Aorta (tissue), 5 donors: ENCODE measurements at regions not wholly inside any gene's neighbourhood (a gene's known extent, or its start where the extent isn't known, plus 50 kb on each side); places are given as distances from the start of the nearest gene placed in this dataset.
"Not testable (repeated sequence)": the region's sequence is repeated elsewhere in the genome, so short reads cannot be mapped to it uniquely, and the experiment has no call there.

Experiments used
- ATAC-seq: fragments of 200-7000 bp; cut with Tn5 transposase; one replicate; pipeline ENCODE4 v1.9.1; 2022; ENCODE audit warnings: moderate library complexity; ENCODE audit not compliant: low FRiP score
- DNase-seq, 2 donors: peaks; one replicate each; pipeline ENCODE4 v3.0.0-alpha.2; 2020
- H3K27ac ChIP-seq, 2 donors: one replicate each; pipeline ENCODE4 v1.5.1; 2013; ENCODE audit warnings: low read length in 2 of 2, mild to moderate bottlenecking in 2 of 2, moderate library complexity in 2 of 2, control low read depth in 1 of 2, inconsistent platforms in 1 of 2, low read depth in 1 of 2
- H3K27me3 ChIP-seq, 2 donors: one replicate each; pipeline ENCODE4 v1.6.1; 2013; ENCODE audit warnings: control low read depth in 1 of 2, low read length in 1 of 2, mild to moderate bottlenecking in 1 of 2, moderate library complexity in 1 of 2; ENCODE audit not compliant: insufficient read depth in 2 of 2, control insufficient read depth in 1 of 2
- H3K36me3 ChIP-seq, 2 donors: one replicate each; pipeline ENCODE4 v1.6.1; 2013; ENCODE audit warnings: control low read depth in 1 of 2, low read length in 1 of 2, mild to moderate bottlenecking in 1 of 2; ENCODE audit not compliant: insufficient read depth in 2 of 2, control insufficient read depth in 1 of 2
- H3K4me1 ChIP-seq, 2 donors: one replicate each; pipeline ENCODE4 v1.6.1; 2013; ENCODE audit warnings: low read length in 2 of 2, control low read depth in 1 of 2, mild to moderate bottlenecking in 1 of 2, moderate library complexity in 1 of 2; ENCODE audit not compliant: insufficient read depth in 2 of 2, control insufficient read depth in 1 of 2
- H3K4me3 ChIP-seq, 2 donors: one replicate each; pipeline ENCODE4 v1.5.1; 2013; ENCODE audit warnings: low read length in 2 of 2, control low read depth in 1 of 2, mild to moderate bottlenecking in 1 of 2
- H3K9me3 ChIP-seq: one replicate; pipeline ENCODE4 v1.6.1; 2013; ENCODE audit warnings: mild to moderate bottlenecking, low read length; ENCODE audit not compliant: control insufficient read depth
- WGBS, 2 donors: extraction: QIAGEN DNeasy Blood & Tissue Kit; methylation state at CpG; one replicate each; pipeline ENCODE4 v1.1.7; 2013; 5-methylcytosine and 5-hydroxymethylcytosine counted together
- intact Hi-C, 2 donors: fragments of 100-400 bp; cut with DNase I; formaldehyde crosslinking; loops; one replicate each; pipeline versions ENCODE4 v1.14.2 to v1.15.0; 2022
- donor health status: healthy with polysubstance abuse.
- donor health status: Bipolar disorder and iron deficiency.
- donor health status: DM: no; HTN: no; CAD: no.
- donor health status: DM: no; HTN: no; CAD: no.
- donor health status: DM: yes; HTN: yes; CAD: no.

GRCh38 chr1:102531036-102531435 is 534.3 kb upstream of the OLFM3 start:
- Histone ChIP-seq H3K36me3 (no peaks in the 10 kb centered on the region), H3K9me3 (no peaks in the 10 kb centered on the region), H3K27ac (no peak overlapping the region), H3K27me3 (no peaks in the 10 kb centered on the region), H3K4me3 (no peak overlapping the region), H3K4me1 (no peaks in the 10 kb centered on the region)
- DNase-seq, result no peak
- WGBS, 2 donors, result 38 to 47% methylated on average over 4 of the region's 4 CpGs
- no peak for ATAC-seq
- intact Hi-C loops, result no loop called here

DNA sequence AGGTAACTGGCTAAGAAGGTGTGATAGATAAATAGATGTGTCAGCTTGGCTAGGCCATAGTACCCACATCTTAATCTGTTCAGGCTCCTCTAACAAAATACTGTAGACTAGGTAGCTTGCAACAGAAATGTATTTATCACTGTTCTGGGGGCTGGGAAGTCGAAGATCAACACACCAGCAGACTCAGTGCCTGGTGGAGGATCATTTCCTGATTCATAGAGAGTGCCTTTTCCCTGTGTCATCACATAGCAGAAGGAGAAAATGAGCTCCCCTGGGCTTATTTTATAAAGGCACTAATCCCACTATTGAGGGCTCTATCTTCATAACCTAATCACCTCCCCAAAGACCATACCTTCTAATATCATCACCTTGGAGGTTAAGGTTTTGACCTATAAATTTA is 532.7 kb upstream of the OLFM3 start:
- Histone ChIP-seq H3K4me3 (no peak overlapping the region), H3K27ac (no peak overlapping the region), H3K27me3 (no peaks in the 10 kb centered on the region), H3K9me3 (no peaks in the 10 kb centered on the region), H3K36me3 (no peaks in the 10 kb centered on the region), H3K4me1 (no peaks in the 10 kb centered on the region)
- intact Hi-C loops, result no loop called here
- no peak for ATAC-seq
- 59 to 77% methylated on average over 1 of the region's 1 CpG for WGBS, 2 donors
- DNase-seq, result no peak

GRCh38 chr1:102500758-102501157 is 504.0 kb upstream of the OLFM3 start:
- 15 to 35% methylated on average over 3 of the region's 3 CpGs for WGBS, 2 donors
- Histone ChIP-seq H3K27me3 (no peaks in the 10 kb centered on the region), H3K4me3 (no peak overlapping the region), H3K4me1 (no peaks in the 10 kb centered on the region), H3K36me3 (no peaks in the 10 kb centered on the region), H3K9me3 (no peaks in the 10 kb centered on the region), H3K27ac (no peak overlapping the region)
- DNase-seq (no peak), ATAC-seq (no peak)
- intact Hi-C loops, result no loop called here

- ATAC-seq (no peak), DNase-seq (no peak)
- peaks cover 2% of the 10 kb centered on the region for H3K9me3 ChIP-seq
- intact Hi-C loops, result no loop called here
- no peaks in the 10 kb centered on the region for H3K36me3 ChIP-seq
- 61 to 69% methylated on average over 2 of the region's 2 CpGs for WGBS, 2 donors
- H3K27me3 ChIP-seq, result no peaks in the 10 kb centered on the region
- no peak overlapping the region for H3K27ac ChIP-seq
- H3K4me3 ChIP-seq, result no peak overlapping the region
- no peaks in the 10 kb centered on the region for H3K4me1 ChIP-seq
These were observed 502.2 kb upstream of the OLFM3 start for GRCh38 chr1:102498929-102499328.

DNA sequence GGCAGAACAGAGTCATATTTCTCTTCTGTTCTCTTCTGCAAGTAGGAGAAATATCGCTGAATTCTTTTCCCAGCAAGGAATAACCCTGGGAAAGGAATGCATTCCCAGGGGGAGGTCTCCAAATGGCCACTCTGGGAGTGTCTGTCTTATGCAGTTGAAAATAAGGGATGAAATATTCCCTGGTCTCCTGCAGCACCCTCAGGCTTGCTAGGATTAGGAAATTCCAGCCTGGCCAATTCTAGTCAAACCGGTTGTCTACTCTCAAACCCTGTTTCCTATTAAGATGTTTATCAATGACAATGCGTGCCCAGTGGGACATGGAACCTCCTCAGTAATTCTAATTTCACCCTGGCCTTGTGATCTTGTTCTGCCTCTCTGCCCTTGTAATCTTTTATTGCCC is 501.1 kb upstream of the OLFM3 start:
- DNase-seq, H3K27ac ChIP-seq, H3K4me3 ChIP-seq, H3K9me3 ChIP-seq, H3K27me3 ChIP-seq, intact Hi-C loops, H3K36me3 ChIP-seq, H3K4me1 ChIP-seq, ATAC-seq: not testable (repeated sequence)
- 53 to 55% methylated on average over 3 of the region's 3 CpGs for WGBS, 2 donors

DNA sequence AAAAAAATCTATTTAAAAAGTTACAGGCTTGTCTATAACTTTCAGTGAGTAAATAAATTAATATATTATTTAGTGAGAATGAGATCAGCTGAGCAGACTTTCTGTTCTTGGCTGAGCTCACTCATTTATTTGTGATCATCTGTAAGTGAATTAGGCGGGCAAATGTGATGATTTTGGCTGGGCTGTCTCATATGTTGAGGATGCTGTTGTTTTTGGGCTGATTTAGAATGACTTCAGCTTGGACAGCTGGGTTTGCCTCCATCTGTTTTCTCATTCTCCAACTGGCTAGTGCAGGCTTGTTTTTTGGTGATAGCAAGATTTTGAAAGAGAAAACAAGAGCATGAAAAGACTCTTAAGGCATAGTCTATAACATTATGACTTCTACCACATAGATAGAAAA is 475.8 kb upstream of the OLFM3 start:
- no peak for ATAC-seq
- Histone ChIP-seq H3K27ac (no peak overlapping the region), H3K4me1 (no peaks in the 10 kb centered on the region), H3K36me3 (no peaks in the 10 kb centered on the region), H3K27me3 (no peaks in the 10 kb centered on the region), H3K9me3 (no peaks in the 10 kb centered on the region), H3K4me3 (no peak overlapping the region)
- 0 to 7% methylated on average over 1 of the region's 1 CpG for WGBS, 2 donors
- intact Hi-C loops, result no loop called here
- DNase-seq, result no peak

GRCh38 chr1:102470767-102471166 is 474.0 kb upstream of the OLFM3 start:
- no peaks in the 10 kb centered on the region for H3K36me3 ChIP-seq
- intact Hi-C loops, result no loop called here
- ATAC-seq (no peak), DNase-seq (no peak)
- no peak overlapping the region for H3K4me3 ChIP-seq
- no peaks in the 10 kb centered on the region for H3K27me3 ChIP-seq
- WGBS, 2 donors, result 48 to 56% methylated on average over 2 of the region's 2 CpGs
- no peak overlapping the region for H3K27ac ChIP-seq
- no peaks in the 10 kb centered on the region for H3K9me3 ChIP-seq
- no peaks in the 10 kb centered on the region for H3K4me1 ChIP-seq

GRCh38 chr1:102466487-102466886 is 469.8 kb upstream of the OLFM3 start:
- 96 to 97% methylated on average over 1 of the region's 1 CpG for WGBS, 2 donors
- no peak overlapping the region for H3K4me3 ChIP-seq
- no peaks in the 10 kb centered on the region for H3K27me3 ChIP-seq
- no peaks in the 10 kb centered on the region for H3K9me3 ChIP-seq
- intact Hi-C loops, result no loop called here
- H3K27ac ChIP-seq, result no peak overlapping the region
- ATAC-seq, result no peak
- H3K4me1 ChIP-seq, result no peaks in the 10 kb centered on the region
- H3K36me3 ChIP-seq, result no peaks in the 10 kb centered on the region
- no peak for DNase-seq

GRCh38 chr1:102463328-102463727 is 466.6 kb upstream of the OLFM3 start:
- DNase-seq (no peak), ATAC-seq (no peak)
- no peaks in the 10 kb centered on the region for H3K9me3 ChIP-seq
- no peaks in the 10 kb centered on the region for H3K27me3 ChIP-seq
- no peaks in the 10 kb centered on the region for H3K4me1 ChIP-seq
- no peaks in the 10 kb centered on the region for H3K36me3 ChIP-seq
- H3K4me3 ChIP-seq, result no peak overlapping the region
- 22 to 32% methylated on average over 2 of the region's 2 CpGs for WGBS, 2 donors
- intact Hi-C loops, result no loop called here
- H3K27ac ChIP-seq, result no peak overlapping the region
